K562 (cell line): ENCODE measurements at regions not wholly inside any gene's neighbourhood (a gene's known extent, or its start where the extent isn't known, plus 50 kb on each side); places are given as distances from the start of the nearest gene placed in this dataset.

Experiments
- ATAC-seq: fragments of 200-7000 bp; cut with Tn5 transposase; 3 replicates; pipeline ENCODE4 v1.9.1; 2020; ENCODE audit warnings: moderate library complexity
- BruUV-seq: library from RNA; stranded (reverse); fragments of 400-500 nt; replicated peaks from 2 replicates; lab custom pipeline; 2021; lab: Mats Ljungman, UMichigan
- CTCF ChIA-PET: fragments of 300-600 bp; formaldehyde crosslinking; extraction: SDS; loops from one replicate; lab custom pipeline; 2021; ENCODE audit warnings: low intra/inter-chr PET ratio; lab: Yijun Ruan, JAX
- POLR2A ChIA-PET: fragments of 300-600, 350-650 bp; sonication (Branson Sonifier 250); formaldehyde crosslinking; extraction: SDS; loops from one replicate; lab custom pipeline; 2021; ENCODE audit warnings: antibody characterized with exemption, inconsistent platforms; lab: Yijun Ruan, JAX
- DNase-seq, 4 experiments: peaks; one replicate each; pipeline versions ENCODE4 v3.0.0 to v3.0.0-alpha.2; 2011 to 2018; ENCODE audit warnings: low spot score in 3 of 4, mixed read lengths in 3 of 4; ENCODE audit errors: extremely low read depth in 1 of 4
- FAIRE-seq: peaks from 2 replicates; lab custom pipeline; 2011; peaks lifted over from hg19 to GRCh38; lab: Jason Lieb, UNC
- H2AFZ ChIP-seq: 2 replicates; pipeline ENCODE4 v1.6.0; 2011; ENCODE audit warnings: low read depth, low read length, control low read depth, inconsistent platforms
- H3K27ac ChIP-seq: fragments of 200-600 bp; 3 replicates; pipeline ENCODE4 v1.8.0; 2011; ENCODE audit warnings: low read depth, mild to moderate bottlenecking, control low read depth, inconsistent platforms, low read length, moderate library complexity, mixed read lengths; ENCODE audit errors: extremely low read depth
- H3K27me3 ChIP-seq, 2 experiments: fragments of 300-600 bp in 1 of 2; 2 replicates in 1 of 2; 3 replicates in 1 of 2; pipeline versions ENCODE4 v1.6.0 to v1.8.0; 2011; ENCODE audit warnings: inconsistent platforms in 2 of 2, low read length in 2 of 2, mild to moderate bottlenecking in 1 of 2, mixed read lengths in 1 of 2, moderate library complexity in 1 of 2; ENCODE audit not compliant: control insufficient read depth in 2 of 2, insufficient read depth in 2 of 2
- H3K36me3 ChIP-seq: fragments of 300-600 bp; 3 replicates; pipeline ENCODE4 v1.8.0; 2011; ENCODE audit warnings: mild to moderate bottlenecking, low read length, inconsistent platforms; ENCODE audit not compliant: control insufficient read depth, insufficient read depth
- H3K4me1 ChIP-seq, 2 experiments: fragments of 200-600 bp in 1 of 2; replicated peaks in 1 of 2; 2 replicates in 1 of 2; 3 replicates in 1 of 2; pipeline versions ENCODE4 v1.5.1 to v1.8.0; 2011; ENCODE audit warnings: inconsistent platforms in 2 of 2, low read length in 2 of 2, mild to moderate bottlenecking in 1 of 2, mixed read lengths in 1 of 2, moderate library complexity in 1 of 2; ENCODE audit not compliant: control insufficient read depth in 2 of 2, insufficient read depth in 2 of 2
- H3K4me2 ChIP-seq: 2 replicates; pipeline ENCODE4 v1.6.1; 2011; ENCODE audit warnings: low read length, control low read depth, inconsistent platforms, mixed read lengths; ENCODE audit not compliant: insufficient read depth
- H3K4me3 ChIP-seq: fragments of 200-600 bp; sonication (generic), shearing (Covaris generic); 2 replicates; pipeline ENCODE4 v1.5.1; 2016; ENCODE audit warnings: control low read depth, inconsistent platforms
- H3K79me2 ChIP-seq: fragments of 200-600 bp; 3 replicates; pipeline ENCODE4 v1.8.0; 2011; ENCODE audit warnings: low read length, inconsistent platforms; ENCODE audit not compliant: control insufficient read depth, insufficient read depth
- H3K9ac ChIP-seq, 2 experiments: 2 replicates each; pipeline versions ENCODE4 v1.6.0 to v1.6.1; 2011; ENCODE audit warnings: low read depth in 2 of 2, low read length in 2 of 2, control low read depth in 1 of 2, inconsistent platforms in 1 of 2, mild to moderate bottlenecking in 1 of 2, mixed read lengths in 1 of 2; ENCODE audit not compliant: insufficient read depth in 1 of 2
- H3K9me1 ChIP-seq: one replicate; pipeline ENCODE4 v1.6.0; 2011; ENCODE audit warnings: inconsistent platforms, mild to moderate bottlenecking, low read length, moderate library complexity; ENCODE audit not compliant: control insufficient read depth, insufficient read depth
- H3K9me3 ChIP-seq: replicated peaks from 2 replicates; pipeline ENCODE4 v1.5.1; 2011; ENCODE audit warnings: low read depth, low read length, inconsistent platforms; ENCODE audit not compliant: control insufficient read depth, insufficient read depth
- H4K20me1 ChIP-seq: replicated peaks from 2 replicates; pipeline ENCODE4 v1.6.1; 2011; ENCODE audit warnings: low read length, inconsistent platforms, mixed read lengths; ENCODE audit not compliant: control insufficient read depth, insufficient read depth
- ATF1 ChIP-seq, 2 experiments: fragments of 450-650 bp in 1 of 2; IDR thresholded peaks; 2 replicates each; pipeline ENCODE4 v1.6.1; 2016; ENCODE audit warnings: missing compliant biosample characterization in 1 of 2, missing genetic modification characterization in 1 of 2
- GABPB1 ChIP-seq: sonication (generic); formaldehyde crosslinking; IDR thresholded peaks from 2 replicates; pipeline ENCODE4 v1.8.0; 2022; ENCODE audit warnings: mild to moderate bottlenecking, missing genetic modification reagents
- HNRNPH1 ChIP-seq: fragments of 200-400 bp; formaldehyde crosslinking; optimal IDR thresholded peaks from 2 replicates; pipeline ENCODE3; 2017; ENCODE audit warnings: low read depth, mild to moderate bottlenecking, low read length, moderate library complexity
- MECOM ChIP-seq: fragments of 250-450 bp; sonication (Bioruptor Pico); IDR thresholded peaks from 2 replicates; pipeline ENCODE4 v1.8.0; 2022; ENCODE audit warnings: inconsistent platforms
- MIER1 ChIP-seq: fragments of 450-650 bp; IDR thresholded peaks from 2 replicates; pipeline ENCODE4 v1.6.1; 2016; ENCODE audit warnings: antibody characterized with exemption, mild to moderate bottlenecking, low read depth
- NR1H2 ChIP-seq: sonication (generic); formaldehyde crosslinking; IDR thresholded peaks from 2 replicates; pipeline ENCODE4 v1.4.0; 2020; ENCODE audit warnings: mild to moderate bottlenecking, missing genetic modification reagents
- POLR2H ChIP-seq: IDR thresholded peaks from 2 replicates; pipeline ENCODE4 v1.6.1; 2016; ENCODE audit warnings: missing genetic modification characterization, low read depth, mild to moderate bottlenecking, control low read depth, missing compliant biosample characterization, moderate library complexity
- PRPF4 ChIP-seq: fragments of 200-400 bp; formaldehyde crosslinking; IDR thresholded peaks from one replicate; pipeline ENCODE4 v1.6.1; 2017; ENCODE audit warnings: low read length, low read depth, mild to moderate bottlenecking; ENCODE audit not compliant: insufficient read depth, poor library complexity, severe bottlenecking
- TARDBP ChIP-seq: fragments of 450-650 bp; IDR thresholded peaks from 2 replicates; pipeline ENCODE4 v1.6.1; 2016
- XRCC5 ChIP-seq: fragments of 200-400 bp; formaldehyde crosslinking; IDR thresholded peaks from 2 replicates; pipeline ENCODE4 v1.6.1; 2017; ENCODE audit warnings: low read depth, mild to moderate bottlenecking, low read length
- ZNF121 ChIP-seq: sonication (generic); formaldehyde crosslinking; conservative IDR thresholded peaks from 2 replicates; pipeline ENCODE4 v1.8.0; 2022; ENCODE audit warnings: missing genetic modification reagents
- ZNF277 ChIP-seq: fragments of 250-450 bp; sonication (Bioruptor Pico); IDR thresholded peaks from 2 replicates; pipeline ENCODE4 v1.8.0; 2022; ENCODE audit warnings: inconsistent platforms, mild to moderate bottlenecking, moderate library complexity, borderline replicate concordance
- ZNF444 ChIP-seq: fragments of 250-450 bp; sonication (Bioruptor Pico); IDR thresholded peaks from 2 replicates; pipeline ENCODE4 v1.4.0; 2020; ENCODE audit warnings: mild to moderate bottlenecking, moderate library complexity
- ZNF780A ChIP-seq: fragments of 250-450 bp; sonication (Bioruptor Pico); IDR thresholded peaks from 2 replicates; pipeline ENCODE4 v1.5.0; 2021; ENCODE audit warnings: mild to moderate bottlenecking
- WGBS: fragments of 100-300 bp; shearing (Covaris generic); methylation state at CpG from one replicate; pipeline ENCODE4 v1.1.6; 2016; ENCODE audit warnings: low coverage, mixed read lengths; ENCODE audit not compliant: insufficient coverage; ENCODE audit errors: missing lambda C conversion rate; 5-methylcytosine and 5-hydroxymethylcytosine counted together
- in situ Hi-C: fragments of 300-500 bp; cut with MboI; formaldehyde crosslinking; loops from 4 replicates; pipeline ENCODE4 v1.15.0; 2018; ENCODE audit warnings: inconsistent platforms, mixed read lengths
- intact Hi-C: fragments of 100-400 bp; cut with micrococcal nuclease; formaldehyde crosslinking; loops from 2 replicates; pipeline ENCODE4 v1.14.2; 2022
- TF ChIP-seq, protein P1 (sequence below), 2 experiments: fragments of 250-450 bp in 1 of 2; fragments of 450-650 bp in 1 of 2; sonication (Bioruptor Pico) in 1 of 2; IDR thresholded peaks; 2 replicates each; pipeline versions ENCODE4 v1.6.1 to v1.8.0; 2016 to 2021; ENCODE audit warnings: mild to moderate bottlenecking in 2 of 2, moderate library complexity in 2 of 2, missing compliant biosample characterization in 1 of 2, missing genetic modification characterization in 1 of 2

- WGBS: 0% methylated on average over 2 of the region's 2 CpGs
- intact Hi-C loops: no loop called here
- POLR2A ChIA-PET: no interaction called here
- no peaks in the 10 kb centered on the region for H3K79me2 ChIP-seq
- H3K4me3 ChIP-seq: no peak overlapping the region
- DNase-seq (no peak), ATAC-seq (no peak), FAIRE-seq (no peak)
- in situ Hi-C loops: no loop called here
- no peaks in the 10 kb centered on the region for H4K20me1 ChIP-seq
- BruUV-seq: no TSS peak
- no peaks in the 10 kb centered on the region for H3K4me1 ChIP-seq
- TF ChIP-seq ZNF121 (no peak), XRCC5 (no peak)
- no peaks in the 10 kb centered on the region for H3K36me3 ChIP-seq
- no peak overlapping the region for H3K9ac ChIP-seq
- no peak overlapping the region for H3K27ac ChIP-seq
- H3K4me2 ChIP-seq: no peak overlapping the region
- H3K9me3 ChIP-seq: no peaks in the 10 kb centered on the region
- no peaks in the 10 kb centered on the region for H3K27me3 ChIP-seq
- no peak overlapping the region for H2AFZ ChIP-seq
- CTCF ChIA-PET: no interaction called here
- H3K9me1 ChIP-seq: no peaks in the 10 kb centered on the region
These were observed 261.7 kb downstream of the ANKRD50 start for GRCh38 chr4:124450851-124451250.

GRCh38 chr4:124454772-124455270 lies 257.7 kb downstream of the ANKRD50 start:
- H3K79me2 ChIP-seq: no peaks in the 10 kb centered on the region
- H3K9me3 ChIP-seq: no peaks in the 10 kb centered on the region
- ATAC-seq: no peak
- H3K27ac ChIP-seq: no peak overlapping the region
- H3K4me3 ChIP-seq: no peak overlapping the region
- CTCF ChIA-PET: no interaction called here
- H3K4me2 ChIP-seq: no peak overlapping the region
- H4K20me1 ChIP-seq: no peaks in the 10 kb centered on the region
- 0% methylated on average over 2 of the region's 2 CpGs for WGBS
- no peaks in the 10 kb centered on the region for H3K4me1 ChIP-seq
- FAIRE-seq: no peak
- intact Hi-C loops: no loop called here
- in situ Hi-C loops: no loop called here
- H3K9me1 ChIP-seq: no peaks in the 10 kb centered on the region
- BruUV-seq: no TSS peak
- no peak for DNase-seq
- no peaks in the 10 kb centered on the region for H3K27me3 ChIP-seq
- H3K9ac ChIP-seq: no peak overlapping the region
- no peaks in the 10 kb centered on the region for H3K36me3 ChIP-seq
- POLR2A ChIA-PET: no interaction called here
- H2AFZ ChIP-seq: no peak overlapping the region
- TF ChIP-seq NR1H2 (CRISPR knock-in tag) (no peak), MECOM (CRISPR knock-in tag) (no peak), MIER1 (no peak), ATF1 (CRISPR knock-in tag; IDR thresholded peaks at IDR 0.05) (no peak), ATF1 (tag; IDR thresholded peaks at IDR 0.05) (no peak), GABPB1 (no peak), ZNF780A (CRISPR knock-in tag) (no peak), TARDBP (no peak), POLR2H (tag) (no peak), PRPF4 (no peak), HNRNPH1 (no peak), ZNF277 (no peak), ZNF444 (CRISPR knock-in tag) (no peak)
- TF ChIP-seq, protein P1, sequence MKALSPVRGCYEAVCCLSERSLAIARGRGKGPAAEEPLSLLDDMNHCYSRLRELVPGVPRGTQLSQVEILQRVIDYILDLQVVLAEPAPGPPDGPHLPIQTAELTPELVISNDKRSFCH (CRISPR knock-in tag; IDR thresholded peaks at IDR 0.05): no peak
- TF ChIP-seq, protein P1 (tag; IDR thresholded peaks at IDR 0.05): no peak
